22Rv1 (cell line): ENCODE measurements at regions not wholly inside any gene's neighbourhood (a gene's known extent, or its start where the extent isn't known, plus 50 kb on each side); places are given as distances from the start of the nearest gene placed in this dataset.
"Not testable (repeated sequence)": the region's sequence is repeated elsewhere in the genome, so short reads cannot be mapped to it uniquely, and the experiment has no call there.

Source experiments
- H3K27ac ChIP-seq: fragments of 450-650 bp; 2 replicates; pipeline ENCODE4 v1.5.1; 2017
- CTCF ChIP-seq: fragments of 450-650 bp; IDR thresholded peaks from 2 replicates; pipeline ENCODE4 v1.5.1; 2017; ENCODE audit warnings: mild to moderate bottlenecking
- ZFX ChIP-seq: fragments of 450-650 bp; IDR thresholded peaks from 2 replicates; pipeline ENCODE4 v1.6.1; 2017; ENCODE audit warnings: antibody characterized with exemption, borderline replicate concordance

- no peak overlapping the region for H3K27ac ChIP-seq
- TF ChIP-seq ZFX: no peak
- TF ChIP-seq CTCF: peak; percentile 14; the same call in 1 of the 2 replicates
Measured at GRCh38 chrX:98956014-98956413, 1454.1 kb downstream of the PCDH19 start.

- no peak overlapping the region for H3K27ac ChIP-seq
Measured at GRCh38 chrX:98939456-98939855, 1470.6 kb downstream of the PCDH19 start.

GRCh38 chrX:98931216-98931615, 1478.9 kb downstream of the PCDH19 start:
- no peak overlapping the region for H3K27ac ChIP-seq
- TF ChIP-seq CTCF (no peak), ZFX (no peak)

More at GRCh38 chrX:98939456-98939855, 1470.6 kb downstream of the PCDH19 start:
- TF ChIP-seq CTCF (no peak), ZFX (no peak)

- TF ChIP-seq ZFX (no peak), CTCF (no peak)
- H3K27ac ChIP-seq: no peak overlapping the region
Measured at GRCh38 chrX:98924511-98924910, 1485.6 kb downstream of the PCDH19 start.

GRCh38 chrX:98897191-98897590, 1512.9 kb downstream of the PCDH19 start:
- H3K27ac ChIP-seq: no peak overlapping the region
- no peak for TF ChIP-seq CTCF
- TF ChIP-seq ZFX: no peak

- not testable (repeated sequence) for H3K27ac ChIP-seq
- TF ChIP-seq CTCF: peak; percentile 59
Measured at GRCh38 chrX:98850639-98851038, 1559.4 kb downstream of the PCDH19 start.
